WTC11 (cell line): ENCODE measurements at regions not wholly inside any gene's neighbourhood (a gene's known extent, or its start where the extent isn't known, plus 50 kb on each side); places are given as distances from the start of the nearest gene placed in this dataset.

Experiments used
- ATAC-seq: fragments of 200-7000 bp; cut with Tn5 transposase; 2 replicates; pipeline ENCODE4 v1.10.0; 2021; ENCODE audit warnings: mild to moderate bottlenecking, moderate library complexity
- CTCF ChIA-PET: fragments of 300-600 bp; sonication (Branson Sonifier 250); formaldehyde crosslinking; loops from one replicate; lab custom pipeline; 2021; ENCODE audit warnings: antibody characterized with exemption; lab: Charles Lee
- POLR2A ChIA-PET: fragments of 350-600 bp; sonication (Branson Sonifier 250); formaldehyde crosslinking; loops from one replicate; lab custom pipeline; 2021; ENCODE audit warnings: antibody characterized with exemption; lab: Charles Lee
- DNase-seq: peaks from one replicate; pipeline ENCODE4 v3.0.0; 2021; ENCODE audit warnings: low spot score
- H3K27ac Mint-ChIP-seq: 2 replicates; pipeline ENCODE4 v1.8.0; 2021; ENCODE audit warnings: mixed read lengths
- H3K27me3 Mint-ChIP-seq: 2 replicates; pipeline ENCODE4 v1.8.0; 2021; ENCODE audit warnings: low read depth, mild to moderate bottlenecking, moderate library complexity, mixed read lengths
- H3K36me3 Mint-ChIP-seq: 2 replicates; pipeline ENCODE4 v1.8.0; 2021; ENCODE audit warnings: mixed read lengths
- H3K4me1 Mint-ChIP-seq: 2 replicates; pipeline ENCODE4 v1.8.0; 2022; ENCODE audit warnings: mixed read lengths
- H3K4me3 Mint-ChIP-seq: 2 replicates; pipeline ENCODE4 v1.8.0; 2021; ENCODE audit warnings: mild to moderate bottlenecking, moderate library complexity, mixed read lengths
- H3K9me3 Mint-ChIP-seq: 2 replicates; pipeline ENCODE4 v1.8.0; 2021; ENCODE audit warnings: mixed read lengths
- ATF6 ChIP-seq: sonication (generic); formaldehyde crosslinking; IDR thresholded peaks from 2 replicates; pipeline ENCODE4 v1.8.1; 2023; ENCODE audit warnings: mild to moderate bottlenecking, missing genetic modification reagents
- CREB1 ChIP-seq: sonication (generic); formaldehyde crosslinking; IDR thresholded peaks from 2 replicates; pipeline ENCODE4 v1.8.0; 2023; ENCODE audit warnings: mild to moderate bottlenecking, missing genetic modification reagents
- E2F5 ChIP-seq: sonication (generic); formaldehyde crosslinking; IDR thresholded peaks from 2 replicates; pipeline ENCODE4 v1.8.1; 2022; ENCODE audit warnings: mild to moderate bottlenecking, moderate library complexity, missing genetic modification reagents
- FOXP1 ChIP-seq: sonication (generic); formaldehyde crosslinking; IDR thresholded peaks from 2 replicates; pipeline ENCODE4 v1.8.0; 2022; ENCODE audit warnings: missing genetic modification reagents, mild to moderate bottlenecking, moderate library complexity, borderline replicate concordance
- GTF2I ChIP-seq: fragments of 250-450 bp; sonication (Bioruptor Pico); conservative IDR thresholded peaks from 2 replicates; pipeline ENCODE4 v1.4.0; 2021; ENCODE audit warnings: mild to moderate bottlenecking
- JUN ChIP-seq: sonication (generic); formaldehyde crosslinking; IDR thresholded peaks from 2 replicates; pipeline ENCODE4 v1.8.0; 2023; ENCODE audit warnings: mild to moderate bottlenecking, missing genetic modification reagents
- MYBL2 ChIP-seq: sonication (generic); formaldehyde crosslinking; IDR thresholded peaks from 2 replicates; pipeline ENCODE4 v1.8.1; 2023; ENCODE audit warnings: mild to moderate bottlenecking, moderate library complexity, missing genetic modification reagents
- PRDM15 ChIP-seq: sonication (generic); formaldehyde crosslinking; IDR thresholded peaks from 2 replicates; pipeline ENCODE4 v1.8.0; 2022; ENCODE audit warnings: missing genetic modification reagents
- RORB ChIP-seq: fragments of 250-450 bp; sonication (Bioruptor Pico); IDR thresholded peaks from 2 replicates; pipeline ENCODE4 v1.9.0; 2021; ENCODE audit warnings: mild to moderate bottlenecking
- SP1 ChIP-seq: sonication (generic); formaldehyde crosslinking; conservative IDR thresholded peaks from 2 replicates; pipeline ENCODE4 v1.8.1; 2022; ENCODE audit warnings: missing genetic modification reagents
- ZNF232 ChIP-seq: sonication (generic); formaldehyde crosslinking; IDR thresholded peaks from 2 replicates; pipeline ENCODE4 v1.8.0; 2022; ENCODE audit warnings: mild to moderate bottlenecking, missing genetic modification reagents
- ZNF281 ChIP-seq: sonication (generic); formaldehyde crosslinking; IDR thresholded peaks from 2 replicates; pipeline ENCODE4 v1.8.0; 2023; ENCODE audit warnings: mild to moderate bottlenecking, missing genetic modification reagents

- Mint-ChIP-seq H3K4me1 (peaks cover 6% of the 10 kb centered on the region), H3K4me3 (no peak overlapping the region), H3K27ac (no peak overlapping the region), H3K27me3 (no peaks in the 10 kb centered on the region), H3K9me3 (no peaks in the 10 kb centered on the region), H3K36me3 (no peaks in the 10 kb centered on the region)
- POLR2A ChIA-PET: no interaction called here
- DNase-seq (no peak), ATAC-seq (no peak)
- TF ChIP-seq GTF2I (CRISPR knock-in tag) (peak; percentile 59; the same call in 1 of the 2 replicates), FOXP1 (CRISPR knock-in tag) (no peak)
- CTCF ChIA-PET: no interaction called here
These were observed 284.0 kb downstream of the MN1 start for GRCh38 chr22:27517361-27518155.

- CTCF ChIA-PET: no interaction called here
- H3K27ac Mint-ChIP-seq: no peak overlapping the region
These were observed 282.8 kb downstream of the MN1 start for GRCh38 chr22:27518531-27519340.

More at GRCh38 chr22:27518531-27519340, 282.8 kb downstream of the MN1 start:
- Mint-ChIP-seq H3K36me3 (no peaks in the 10 kb centered on the region), H3K9me3 (no peaks in the 10 kb centered on the region), H3K4me3 (no peak overlapping the region)
- ATAC-seq (peak; percentile 24; the same call in 1 of the 2 replicates), DNase-seq (no peak)
- TF ChIP-seq ATF6 (CRISPR knock-in tag) (no peak), E2F5 (CRISPR knock-in tag) (no peak), JUN (CRISPR knock-in tag) (no peak), ZNF281 (CRISPR knock-in tag) (no peak), SP1 (no peak), CREB1 (no peak), MYBL2 (CRISPR knock-in tag) (no peak), PRDM15 (CRISPR knock-in tag) (no peak), ZNF232 (CRISPR knock-in tag) (no peak), RORB (CRISPR knock-in tag) (no peak)
- TF ChIP-seq, all 79 proteins: peak for 0
- H3K4me1 Mint-ChIP-seq: peaks cover 6% of the 10 kb centered on the region
- POLR2A ChIA-PET: no interaction called here
- H3K27me3 Mint-ChIP-seq: no peaks in the 10 kb centered on the region
